ENCODE measurements at regions not wholly inside any gene's neighbourhood (a gene's known extent, or its start where the extent isn't known, plus 50 kb on each side); places are given as distances from the start of the nearest gene placed in this dataset.

DNA sequence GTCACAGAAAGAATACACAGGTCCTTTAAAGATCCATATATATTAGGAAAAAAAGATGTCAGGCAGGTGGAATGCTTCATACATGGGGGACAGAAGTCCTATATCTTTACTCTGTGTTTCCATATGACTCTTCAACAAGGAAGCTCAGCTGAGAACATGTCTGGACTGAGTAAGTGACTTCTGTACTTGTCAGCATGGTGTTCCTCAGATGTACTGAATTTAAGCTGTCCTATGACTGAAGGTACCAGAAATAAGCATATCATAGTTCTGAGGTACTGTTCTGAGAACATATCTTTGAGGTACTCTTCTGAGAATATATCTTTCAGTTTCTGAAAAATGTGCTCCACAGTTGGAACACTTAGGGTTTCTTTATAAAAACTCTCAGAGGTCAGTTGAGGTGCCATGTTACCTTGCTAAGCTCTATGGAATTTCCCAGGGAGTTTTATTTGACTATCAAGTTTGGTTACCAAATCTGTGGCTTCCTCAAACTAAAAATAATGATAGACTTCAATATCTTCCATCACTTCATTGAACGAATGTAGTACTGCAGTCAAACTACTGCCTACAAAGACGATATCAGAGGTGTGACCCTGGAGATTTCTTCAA lies 597.2 kb upstream of the GNPDA2 start:
- TF ChIP-seq, protein P1, sequence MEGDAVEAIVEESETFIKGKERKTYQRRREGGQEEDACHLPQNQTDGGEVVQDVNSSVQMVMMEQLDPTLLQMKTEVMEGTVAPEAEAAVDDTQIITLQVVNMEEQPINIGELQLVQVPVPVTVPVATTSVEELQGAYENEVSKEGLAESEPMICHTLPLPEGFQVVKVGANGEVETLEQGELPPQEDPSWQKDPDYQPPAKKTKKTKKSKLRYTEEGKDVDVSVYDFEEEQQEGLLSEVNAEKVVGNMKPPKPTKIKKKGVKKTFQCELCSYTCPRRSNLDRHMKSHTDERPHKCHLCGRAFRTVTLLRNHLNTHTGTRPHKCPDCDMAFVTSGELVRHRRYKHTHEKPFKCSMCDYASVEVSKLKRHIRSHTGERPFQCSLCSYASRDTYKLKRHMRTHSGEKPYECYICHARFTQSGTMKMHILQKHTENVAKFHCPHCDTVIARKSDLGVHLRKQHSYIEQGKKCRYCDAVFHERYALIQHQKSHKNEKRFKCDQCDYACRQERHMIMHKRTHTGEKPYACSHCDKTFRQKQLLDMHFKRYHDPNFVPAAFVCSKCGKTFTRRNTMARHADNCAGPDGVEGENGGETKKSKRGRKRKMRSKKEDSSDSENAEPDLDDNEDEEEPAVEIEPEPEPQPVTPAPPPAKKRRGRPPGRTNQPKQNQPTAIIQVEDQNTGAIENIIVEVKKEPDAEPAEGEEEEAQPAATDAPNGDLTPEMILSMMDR (conservative IDR thresholded peaks at IDR 0.05) = no peak
- TF ChIP-seq ZFX (IDR thresholded peaks at IDR 0.05) = no peak
